Smooth muscle cell (in vitro differentiated cells): ENCODE measurements at regions not wholly inside any gene's neighbourhood (a gene's known extent, or its start where the extent isn't known, plus 50 kb on each side); places are given as distances from the start of the nearest gene placed in this dataset.

ENCODE experiments used
- DNase-seq: peaks from one replicate; lab custom pipeline; 2025; ENCODE audit not compliant: unreplicated experiment; lab: John Stamatoyannopoulos, UW
- H2AFZ ChIP-seq: fragments of 200-600 bp; sonication (generic); 2 replicates; pipeline ENCODE4 v1.6.0; 2016; ENCODE audit warnings: antibody characterized with exemption, low read depth, mild to moderate bottlenecking
- H3F3A ChIP-seq: fragments of 200-600 bp; sonication (generic); 2 replicates; pipeline ENCODE4 v1.6.0; 2017; ENCODE audit warnings: antibody characterized with exemption, low read depth
- H3K27ac ChIP-seq: fragments of 200-600 bp; sonication (generic); 2 replicates; pipeline ENCODE4 v1.5.1; 2016; ENCODE audit warnings: low read depth, mild to moderate bottlenecking
- H3K27me3 ChIP-seq: fragments of 200-600 bp; sonication (generic); 2 replicates; pipeline ENCODE4 v1.6.1; 2016; ENCODE audit warnings: low read depth, mild to moderate bottlenecking
- H3K36me3 ChIP-seq: fragments of 200-600 bp; sonication (generic); 2 replicates; pipeline ENCODE4 v1.5.1; 2016; ENCODE audit warnings: low read depth
- H3K4me1 ChIP-seq: fragments of 200-600 bp; sonication (generic); 2 replicates; pipeline ENCODE4 v1.5.1; 2016; ENCODE audit warnings: low read depth
- H3K4me2 ChIP-seq: fragments of 200-600 bp; sonication (generic); 2 replicates; pipeline ENCODE4 v1.6.0; 2016; ENCODE audit warnings: mild to moderate bottlenecking
- H3K4me3 ChIP-seq: fragments of 200-600 bp; sonication (generic); 2 replicates; pipeline ENCODE4 v1.5.1; 2016; ENCODE audit warnings: mild to moderate bottlenecking
- H3K79me2 ChIP-seq: fragments of 200-600 bp; sonication (generic); 2 replicates; pipeline ENCODE4 v1.6.0; 2016; ENCODE audit warnings: low read depth, mild to moderate bottlenecking
- H3K9ac ChIP-seq: fragments of 200-600 bp; sonication (generic); 2 replicates; pipeline ENCODE4 v1.6.0; 2016; ENCODE audit warnings: low read depth
- H3K9me3 ChIP-seq: fragments of 200-600 bp; sonication (generic); replicated peaks from 2 replicates; pipeline ENCODE4 v1.5.1; 2016; ENCODE audit warnings: low read depth
- H4K20me1 ChIP-seq: fragments of 200-600 bp; sonication (generic); 2 replicates; pipeline ENCODE4 v1.6.0; 2016; ENCODE audit warnings: low read depth
- CTCF ChIP-seq: fragments of 200-600 bp; sonication (generic); IDR thresholded peaks from 2 replicates; pipeline ENCODE4 v1.5.1; 2017; ENCODE audit warnings: borderline replicate concordance, mild to moderate bottlenecking, antibody characterized with exemption; ENCODE audit not compliant: insufficient read depth, poor library complexity, severe bottlenecking
- WGBS: methylation state at CpG from one replicate; pipeline ENCODE4 v1.1.7; 2016; ENCODE audit warnings: low lambda C conversion rate; 5-methylcytosine and 5-hydroxymethylcytosine counted together

GRCh38 chr13:69108486-69108885, 999.1 kb upstream of the ATXN8OS start:
- H3K79me2 ChIP-seq = no peaks in the 10 kb centered on the region
- H3K4me2 ChIP-seq = no peak overlapping the region
- TF ChIP-seq CTCF = peak; percentile 27
- H3F3A ChIP-seq = no peaks in the 10 kb centered on the region
- H3K27me3 ChIP-seq = no peaks in the 10 kb centered on the region
- no peak overlapping the region for H3K27ac ChIP-seq
- H3K36me3 ChIP-seq = no peaks in the 10 kb centered on the region
- peaks cover 7% of the 10 kb centered on the region for H3K4me1 ChIP-seq
- H3K4me3 ChIP-seq = no peak overlapping the region
- H3K9ac ChIP-seq = no peak overlapping the region
- no peaks in the 10 kb centered on the region for H3K9me3 ChIP-seq
- H4K20me1 ChIP-seq = no peaks in the 10 kb centered on the region
- H2AFZ ChIP-seq = peak overlapping the region; percentile 19
- no peak for DNase-seq

GRCh38 chr13:69107436-69107835, 1000.2 kb upstream of the ATXN8OS start:
- no peak for DNase-seq
- Histone ChIP-seq H3K9me3 (no peaks in the 10 kb centered on the region), H3K27ac (no peak overlapping the region), H3K4me1 (peaks cover 7% of the 10 kb centered on the region), H3K4me3 (no peak overlapping the region), H3K27me3 (no peaks in the 10 kb centered on the region), H3K79me2 (no peaks in the 10 kb centered on the region), H3F3A (no peaks in the 10 kb centered on the region), H3K36me3 (no peaks in the 10 kb centered on the region), H3K9ac (no peak overlapping the region), H2AFZ (no peak overlapping the region), H3K4me2 (no peak overlapping the region), H4K20me1 (no peaks in the 10 kb centered on the region)
- TF ChIP-seq CTCF = no peak

- H4K20me1 ChIP-seq = no peaks in the 10 kb centered on the region
- no peaks in the 10 kb centered on the region for H3K4me1 ChIP-seq
- no peak for DNase-seq
- no peak overlapping the region for H3K4me2 ChIP-seq
- no peak for TF ChIP-seq CTCF
- no peaks in the 10 kb centered on the region for H3K27me3 ChIP-seq
- no peak overlapping the region for H3K27ac ChIP-seq
- H3K79me2 ChIP-seq = no peaks in the 10 kb centered on the region
- no peaks in the 10 kb centered on the region for H3K9me3 ChIP-seq
- no peaks in the 10 kb centered on the region for H3K36me3 ChIP-seq
- no peak overlapping the region for H2AFZ ChIP-seq
- H3K9ac ChIP-seq = no peak overlapping the region
- H3K4me3 ChIP-seq = no peak overlapping the region
- H3F3A ChIP-seq = no peaks in the 10 kb centered on the region
- WGBS = 94% methylated on average over 1 of the region's 1 CpG
Measured at GRCh38 chr13:69101841-69102240, 1005.8 kb upstream of the ATXN8OS start.

GRCh38 chr13:69094485-69094884, 1013.1 kb upstream of the ATXN8OS start:
- Histone ChIP-seq H3K9me3 (no peaks in the 10 kb centered on the region), H3K79me2 (no peaks in the 10 kb centered on the region), H3K4me1 (no peaks in the 10 kb centered on the region), H2AFZ (no peak overlapping the region), H3F3A (no peaks in the 10 kb centered on the region), H3K9ac (no peak overlapping the region), H3K36me3 (no peaks in the 10 kb centered on the region), H3K27ac (no peak overlapping the region), H3K27me3 (no peaks in the 10 kb centered on the region), H3K4me2 (no peak overlapping the region), H3K4me3 (no peak overlapping the region), H4K20me1 (no peaks in the 10 kb centered on the region)
- TF ChIP-seq CTCF = no peak
- no peak for DNase-seq
- WGBS = 88% methylated on average over 1 of the region's 1 CpG
